OCI-LY7 (cell line): ENCODE measurements at regions not wholly inside any gene's neighbourhood (a gene's known extent, or its start where the extent isn't known, plus 50 kb on each side); places are given as distances from the start of the nearest gene placed in this dataset.

Source experiments
- BruUV-seq: library from RNA; stranded (reverse); fragments of 400-500 nt; replicated peaks from 2 replicates; lab custom pipeline; 2021; lab: Mats Ljungman, UMichigan
- CTCF ChIA-PET: fragments of 300-600 bp; sonication (Branson Sonifier 250); formaldehyde crosslinking; loops from one replicate; lab custom pipeline; 2022; ENCODE audit warnings: antibody characterized with exemption; ENCODE audit not compliant: unreplicated experiment; lab: Charles Lee
- POLR2A ChIA-PET: fragments of 300-600 bp; sonication (Branson Sonifier 250); formaldehyde crosslinking; loops from one replicate; lab custom pipeline; 2022; ENCODE audit warnings: antibody characterized with exemption; lab: Charles Lee
- DNase-seq: peaks from one replicate; pipeline ENCODE4 v3.0.0-alpha.2; 2015; ENCODE audit warnings: low spot score
- H2AFZ ChIP-seq: fragments of 200-600 bp; sonication (generic), shearing (Covaris generic); 2 replicates; pipeline ENCODE4 v1.6.1; 2014; ENCODE audit warnings: mild to moderate bottlenecking, antibody characterized with exemption, low read length, moderate library complexity
- H3K27ac ChIP-seq: fragments of 200-600 bp; sonication (generic); 2 replicates; pipeline ENCODE4 v1.5.1; 2014; ENCODE audit warnings: mixed run types, low read depth, mild to moderate bottlenecking, moderate library complexity, low read length, inconsistent platforms; ENCODE audit not compliant: poor library complexity, severe bottlenecking
- H3K36me3 ChIP-seq: fragments of 200-600 bp; sonication (generic); 2 replicates; pipeline ENCODE4 v1.6.1; 2014; ENCODE audit warnings: mild to moderate bottlenecking, antibody characterized with exemption, low read length, moderate library complexity, mixed read lengths; ENCODE audit not compliant: insufficient read depth
- H3K4me1 ChIP-seq: fragments of 200-600 bp; sonication (generic); 2 replicates; pipeline ENCODE4 v1.5.1; 2014; ENCODE audit warnings: mild to moderate bottlenecking, low read length; ENCODE audit not compliant: insufficient read depth, poor library complexity, severe bottlenecking
- H3K4me2 ChIP-seq: fragments of 200-600 bp; sonication (generic); 2 replicates; pipeline ENCODE4 v1.6.1; 2014; ENCODE audit warnings: mild to moderate bottlenecking, low read length
- H3K4me3 ChIP-seq: fragments of 200-600 bp; sonication (generic); 2 replicates; pipeline ENCODE4 v1.5.1; 2014; ENCODE audit warnings: mild to moderate bottlenecking, low read depth, low read length; ENCODE audit not compliant: poor library complexity, severe bottlenecking
- H3K79me2 ChIP-seq: fragments of 200-600 bp; sonication (generic); 2 replicates; pipeline ENCODE4 v1.6.1; 2016; ENCODE audit warnings: low read depth, mild to moderate bottlenecking, low read length, moderate library complexity, mixed read lengths; ENCODE audit not compliant: insufficient read depth
- H3K9me2 ChIP-seq: fragments of 200-600 bp; sonication (generic); 2 replicates; pipeline ENCODE4 v1.6.1; 2016; ENCODE audit warnings: mild to moderate bottlenecking, low read length, mixed read lengths; ENCODE audit not compliant: insufficient read depth
- H3K9me3 ChIP-seq: fragments of 200-600 bp; sonication (generic); 2 replicates; pipeline ENCODE4 v1.6.1; 2014; ENCODE audit warnings: mild to moderate bottlenecking, mixed run types, low read length, mixed read lengths
- H4K20me1 ChIP-seq: fragments of 200-600 bp; sonication (generic); 2 replicates; pipeline ENCODE4 v1.6.1; 2014; ENCODE audit warnings: mild to moderate bottlenecking, antibody characterized with exemption, low read length, moderate library complexity, mixed read lengths; ENCODE audit not compliant: insufficient read depth
- CTCF ChIP-seq: fragments of 200-600 bp; sonication (generic); conservative IDR thresholded peaks from 2 replicates; pipeline ENCODE4 v1.5.1; 2014; ENCODE audit warnings: mild to moderate bottlenecking, antibody characterized with exemption, low read length, moderate library complexity, mixed read lengths
- EZH2phosphoT487 ChIP-seq: fragments of 200-600 bp; sonication (generic); IDR thresholded peaks from 2 replicates; pipeline ENCODE4 v1.6.1; 2018; ENCODE audit warnings: low read depth, borderline replicate concordance, mild to moderate bottlenecking, mixed run types, antibody characterized with exemption, low read length, moderate library complexity, mixed read lengths
- intact Hi-C: fragments of 100-400 bp; cut with micrococcal nuclease; formaldehyde crosslinking; loops from one replicate; pipeline ENCODE4 v1.10.0; 2022; ENCODE audit not compliant: unreplicated experiment

GRCh38 chr13:53131361-53131760, 102.7 kb downstream of the OLFM4 start:
- intact Hi-C loops = no loop called here
- Histone ChIP-seq H2AFZ (no peak overlapping the region), H3K9me2 (no peaks in the 10 kb centered on the region), H3K36me3 (no peaks in the 10 kb centered on the region), H3K4me3 (no peak overlapping the region), H3K4me2 (no peak overlapping the region), H4K20me1 (no peaks in the 10 kb centered on the region), H3K79me2 (no peaks in the 10 kb centered on the region), H3K27ac (no peak overlapping the region), H3K4me1 (no peaks in the 10 kb centered on the region), H3K9me3 (no peaks in the 10 kb centered on the region)
- ChIA-PET CTCF (no interaction called here), POLR2A (no interaction called here)
- TF ChIP-seq EZH2phosphoT487 (no peak), CTCF (no peak)
- no peak for DNase-seq
- no TSS peak for BruUV-seq

GRCh38 chr13:53135301-53135700, 106.7 kb downstream of the OLFM4 start:
- H3K4me3 ChIP-seq = no peak overlapping the region
- no peaks in the 10 kb centered on the region for H3K9me3 ChIP-seq
- no peak for TF ChIP-seq CTCF
- TF ChIP-seq EZH2phosphoT487 = no peak
- H2AFZ ChIP-seq = no peak overlapping the region
- H4K20me1 ChIP-seq = no peaks in the 10 kb centered on the region
- ChIA-PET CTCF (no interaction called here), POLR2A (no interaction called here)
- no peak for DNase-seq
- H3K27ac ChIP-seq = no peak overlapping the region
- no peaks in the 10 kb centered on the region for H3K79me2 ChIP-seq
- no peak overlapping the region for H3K4me2 ChIP-seq
- H3K36me3 ChIP-seq = no peaks in the 10 kb centered on the region
- intact Hi-C loops = no loop called here
- no TSS peak for BruUV-seq
- no peaks in the 10 kb centered on the region for H3K9me2 ChIP-seq
- H3K4me1 ChIP-seq = no peaks in the 10 kb centered on the region

GRCh38 chr13:53136554-53137215, 108.1 kb downstream of the OLFM4 start:
- Histone ChIP-seq H3K4me1 (no peaks in the 10 kb centered on the region), H3K4me3 (no peak overlapping the region), H3K27ac (no peak overlapping the region), H4K20me1 (no peaks in the 10 kb centered on the region), H3K79me2 (no peaks in the 10 kb centered on the region), H3K9me2 (no peaks in the 10 kb centered on the region), H3K36me3 (no peaks in the 10 kb centered on the region), H3K9me3 (no peaks in the 10 kb centered on the region), H3K4me2 (no peak overlapping the region), H2AFZ (no peak overlapping the region)
- CTCF ChIA-PET = no interaction called here
- intact Hi-C loops = no loop called here
- BruUV-seq = no TSS peak
- DNase-seq = no peak
- POLR2A ChIA-PET = interaction anchor here (0.5 to 1.1 kb wide), 2 partner anchors 16 to 65 kb away, joined by 3 read pairs; no protein-coding TSS in a partner anchor
- TF ChIP-seq CTCF (no peak), EZH2phosphoT487 (no peak)
